ENCODE measurements at regions not wholly inside any gene's neighbourhood (a gene's known extent, or its start where the extent isn't known, plus 50 kb on each side); places are given as distances from the start of the nearest gene placed in this dataset.

DNA sequence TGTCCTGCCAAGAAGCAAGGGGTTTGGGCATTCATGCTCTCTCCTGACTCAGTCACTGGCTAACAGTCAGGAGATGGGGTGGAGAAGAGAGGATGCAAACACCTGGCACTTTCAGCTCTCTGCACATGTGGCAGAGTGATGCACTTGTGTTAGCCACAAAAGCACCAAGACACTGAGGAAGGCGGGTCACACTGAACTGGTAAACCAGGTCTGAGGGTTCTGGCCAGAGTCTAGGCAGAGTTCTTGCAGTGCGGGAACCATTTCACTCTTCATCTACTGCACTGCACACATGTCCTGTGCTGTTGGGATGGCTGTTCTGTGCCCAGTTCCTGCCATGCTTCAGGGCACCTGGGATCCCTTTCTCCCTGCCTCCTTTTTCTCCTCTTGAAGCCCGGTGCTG, 157.1 kb upstream of the GDNF start:
- ATAC-seq (ENCODE audit: poor library complexity) (no peak), DNase-seq (no peak)
- intact Hi-C loops (cut with DNase I): no loop called here

DNA sequence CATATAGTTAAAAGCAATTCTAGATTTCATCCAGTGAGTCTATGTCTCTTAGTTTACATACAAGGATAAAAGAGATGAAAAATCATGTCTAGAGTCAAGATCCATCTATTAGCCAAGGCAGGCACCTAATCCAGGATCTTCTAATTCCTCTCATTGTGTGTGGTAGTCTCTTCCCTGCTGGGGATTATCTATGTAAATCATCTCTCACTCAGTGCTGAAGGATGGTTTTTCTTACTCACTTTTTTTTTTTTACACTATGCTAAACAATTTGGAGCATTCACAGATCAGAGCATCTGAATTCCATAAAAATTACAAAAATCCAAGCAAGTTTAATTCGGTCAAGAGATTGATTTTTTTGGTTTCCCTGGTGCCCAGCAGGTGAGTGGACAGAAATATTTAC, 154.9 kb upstream of the GDNF start:
- intact Hi-C loops (cut with DNase I): no loop called here
- DNase-seq: no peak
- ATAC-seq (ENCODE audit: poor library complexity): no peak

DNA sequence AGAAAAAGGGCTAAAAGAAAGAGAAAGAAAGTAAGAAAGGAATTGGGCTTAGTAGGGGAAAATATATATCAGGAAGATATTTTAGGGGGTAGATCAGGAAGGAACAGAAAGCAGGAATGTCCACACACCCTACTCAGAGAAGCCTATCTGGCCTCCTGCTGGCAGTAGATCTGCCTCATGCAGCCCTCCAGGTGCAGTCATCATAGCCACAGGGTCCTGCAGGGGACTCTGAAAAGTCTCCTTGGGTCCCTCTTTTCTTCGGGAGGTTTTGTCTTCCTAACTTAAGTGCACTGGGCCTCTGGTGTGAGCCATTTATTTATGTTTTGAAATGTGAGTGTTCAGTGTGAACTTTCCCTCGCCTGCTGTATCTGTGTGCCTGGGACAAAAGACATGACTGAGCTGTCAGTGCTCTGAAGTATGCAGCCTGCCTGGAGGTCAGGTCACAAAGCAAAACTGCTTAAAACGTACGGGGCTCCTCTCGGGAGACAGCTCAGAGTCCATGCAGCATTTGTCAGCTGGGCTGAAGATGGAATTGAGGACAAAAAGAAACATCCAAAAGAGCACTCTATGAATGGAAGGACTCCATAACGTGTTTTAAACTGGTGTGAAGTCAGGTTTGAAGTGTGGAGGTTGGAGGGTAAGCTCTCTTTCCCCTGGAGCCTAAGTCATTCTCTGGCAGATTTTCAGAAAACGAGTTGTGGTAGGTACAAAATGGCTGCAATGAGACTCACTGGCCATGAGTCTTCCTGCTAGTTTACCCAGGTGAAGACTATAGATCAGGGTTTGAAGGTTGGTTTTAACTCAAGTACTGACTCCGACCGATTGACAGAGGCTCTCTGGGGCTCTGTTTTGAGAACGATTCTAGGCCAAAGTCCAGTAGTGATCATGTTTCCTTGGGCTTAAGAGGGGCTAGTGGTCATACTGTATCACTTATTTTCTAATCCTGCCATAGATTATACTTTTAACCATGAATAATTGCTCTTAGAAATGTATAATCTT, 151.8 kb upstream of the GDNF start:
- peak; percentile 77 for ATAC-seq (ENCODE audit: poor library complexity)
- intact Hi-C loops (cut with DNase I): no loop called here
- DNase-seq: no peak

DNA sequence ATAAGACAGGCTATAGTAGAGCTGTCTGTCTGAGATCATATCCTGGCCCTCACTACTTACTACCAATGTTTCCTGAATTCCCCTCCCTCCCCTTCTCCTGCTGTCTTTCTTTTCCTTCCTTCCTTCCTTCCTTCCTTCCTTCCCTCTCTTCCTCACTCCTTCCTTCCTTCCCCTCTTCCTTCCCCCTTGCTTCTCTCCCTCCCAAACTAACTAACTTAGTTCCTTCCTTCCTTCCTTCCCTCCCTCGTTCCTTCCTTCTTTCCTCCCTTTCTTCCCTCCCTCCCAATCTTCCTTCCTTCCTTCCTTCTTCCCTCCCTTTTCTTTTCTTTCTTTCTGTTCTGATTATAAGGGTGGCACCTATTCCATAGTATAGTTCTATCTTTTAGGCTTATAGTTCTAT, 150.0 kb upstream of the GDNF start:
- intact Hi-C loops (cut with DNase I): no loop called here
- DNase-seq (no peak), ATAC-seq (ENCODE audit: poor library complexity) (no peak)

DNA sequence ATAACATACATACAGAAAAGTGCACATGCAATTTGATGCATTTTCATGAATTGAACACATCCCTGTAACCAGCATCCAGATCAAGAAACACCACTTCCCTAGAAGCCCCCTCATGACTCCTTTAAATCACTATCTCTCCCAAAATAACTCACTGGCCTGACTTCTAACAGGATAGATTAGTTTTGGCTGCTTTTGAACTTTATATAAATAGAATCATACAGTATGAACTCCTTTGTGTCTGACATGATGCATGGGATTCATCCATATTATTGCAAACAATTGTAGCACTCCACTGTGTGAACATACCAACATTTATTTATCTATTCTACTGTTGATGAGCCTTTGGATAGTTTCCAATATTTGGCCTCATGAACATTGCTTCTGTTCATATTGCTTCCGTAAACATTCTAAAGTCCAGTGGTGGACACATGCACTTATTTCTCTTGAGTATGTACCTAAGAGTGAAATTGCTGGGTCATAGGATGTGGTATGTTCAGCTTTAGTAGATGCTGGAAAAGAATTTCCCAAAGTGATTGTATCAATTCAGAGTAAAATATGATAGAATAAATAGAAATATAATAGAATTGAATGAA, 148.7 kb upstream of the GDNF start:
- intact Hi-C loops (cut with DNase I): no loop called here
- ATAC-seq (ENCODE audit: poor library complexity) (peak; percentile 54), DNase-seq (no peak)

DNA sequence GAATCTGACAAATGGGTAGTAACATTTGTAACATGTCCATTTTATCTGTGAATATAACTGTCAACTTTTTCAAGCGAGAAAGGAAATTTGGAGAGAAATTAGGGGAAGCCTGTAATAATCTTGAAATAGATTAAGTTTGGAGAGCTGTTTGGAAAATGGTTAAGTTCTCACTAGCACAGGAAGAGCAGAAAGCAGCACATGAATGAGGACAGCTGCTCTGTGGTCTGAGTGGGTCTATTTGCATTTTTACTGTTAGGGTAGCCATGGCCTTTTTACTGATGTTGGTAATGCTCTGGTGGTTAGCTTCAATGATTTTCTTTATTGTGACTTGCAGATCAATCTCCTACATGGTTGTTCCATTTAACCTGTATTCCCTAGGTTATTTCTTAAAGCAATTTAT, 144.5 kb upstream of the GDNF start:
- no peak for ATAC-seq (ENCODE audit: poor library complexity)
- intact Hi-C loops (cut with DNase I): no loop called here

DNA sequence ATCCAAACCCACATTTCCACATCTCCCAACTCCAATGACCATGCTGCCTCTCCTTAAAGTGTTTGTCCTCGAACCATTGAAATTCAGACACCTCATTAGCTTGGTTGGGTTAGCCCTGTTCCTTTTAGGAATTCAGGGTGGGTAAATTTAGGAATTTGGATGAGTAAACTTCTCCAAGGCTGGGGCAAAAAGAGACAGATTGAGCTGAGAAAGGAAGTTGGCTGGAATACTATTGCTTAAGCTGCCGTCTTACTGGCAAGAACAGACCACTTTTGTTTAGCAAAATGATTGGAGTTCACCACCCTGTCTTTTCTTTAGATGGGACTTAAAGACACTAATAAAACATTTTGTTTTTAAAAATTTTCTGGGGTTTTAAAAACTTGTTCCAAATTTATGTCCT, 143.6 kb upstream of the GDNF start:
- DNase-seq: no peak
- no peak for ATAC-seq (ENCODE audit: poor library complexity)
- intact Hi-C loops (cut with DNase I): no loop called here

More for the DNA sequence above, 144.5 kb upstream of the GDNF start:
- no peak for DNase-seq

DNA sequence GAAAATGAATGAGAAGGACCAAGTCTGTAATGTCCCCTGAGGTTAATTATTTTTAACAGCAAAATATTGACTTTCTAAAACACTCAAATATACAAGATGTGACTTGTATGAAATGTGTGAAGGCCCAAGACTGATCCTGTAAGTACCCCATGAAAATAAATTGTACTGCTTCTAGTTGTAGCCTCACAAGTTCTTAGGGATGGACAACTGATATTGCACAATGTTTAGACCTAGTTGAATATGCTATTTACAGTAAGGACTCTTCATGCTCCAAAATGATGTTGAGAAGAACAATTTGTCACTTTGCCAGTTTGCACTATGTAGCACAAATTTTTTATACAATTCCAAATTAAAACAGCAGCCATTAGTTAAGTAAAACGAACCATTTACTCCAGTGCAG, 139.7 kb upstream of the GDNF start:
- no peak for ATAC-seq (ENCODE audit: poor library complexity)
- no peak for DNase-seq
- intact Hi-C loops (cut with DNase I): no loop called here

DNA sequence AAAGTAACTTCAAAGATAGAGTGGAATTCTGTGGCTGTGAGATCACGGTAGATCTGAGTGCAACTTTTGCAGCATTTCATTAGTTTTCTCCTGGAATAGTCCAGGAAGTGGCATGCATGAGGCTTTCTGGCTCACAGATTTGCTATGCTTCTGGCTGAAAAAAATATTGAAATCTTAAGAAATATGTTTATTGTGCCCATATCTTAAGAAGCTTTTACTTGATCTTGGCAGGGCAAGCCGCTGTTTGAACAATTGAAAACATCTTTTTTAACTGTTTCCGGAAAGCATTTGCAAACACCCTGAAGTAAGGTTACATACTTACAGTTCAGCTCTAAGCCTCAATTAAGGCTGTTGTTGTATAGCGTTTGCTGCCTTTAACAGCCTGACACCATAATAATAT, 135.7 kb upstream of the GDNF start:
- ATAC-seq (ENCODE audit: poor library complexity) (no peak), DNase-seq (no peak)
- intact Hi-C loops (cut with DNase I): no loop called here

DNA sequence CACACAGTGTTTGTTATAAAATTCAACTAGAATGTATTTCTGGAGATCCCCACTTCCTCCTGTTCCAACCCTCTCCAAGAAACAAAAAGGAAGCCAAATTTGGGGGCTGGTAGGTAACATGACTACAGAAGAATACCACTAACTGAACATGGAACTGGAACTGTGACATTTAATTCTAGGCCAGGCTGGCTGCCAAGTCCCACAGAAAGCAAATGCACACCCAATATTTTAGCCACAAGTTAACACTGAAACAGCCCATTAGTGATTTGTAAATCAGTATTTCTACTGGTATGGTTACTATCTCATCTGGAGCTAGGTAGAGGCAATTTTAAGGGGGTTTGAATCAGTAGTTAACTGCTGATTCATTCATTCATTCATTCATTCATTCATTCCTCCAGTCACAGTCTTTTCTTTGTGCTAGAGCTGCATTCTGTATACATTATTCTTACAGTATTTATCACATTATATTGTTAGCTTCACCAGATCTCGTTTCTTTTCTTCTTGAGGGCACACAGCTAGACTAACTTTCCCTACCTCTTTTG, 131.7 kb upstream of the GDNF start:
- intact Hi-C loops (cut with DNase I): no loop called here
- DNase-seq (no peak), ATAC-seq (ENCODE audit: poor library complexity) (no peak)

DNA sequence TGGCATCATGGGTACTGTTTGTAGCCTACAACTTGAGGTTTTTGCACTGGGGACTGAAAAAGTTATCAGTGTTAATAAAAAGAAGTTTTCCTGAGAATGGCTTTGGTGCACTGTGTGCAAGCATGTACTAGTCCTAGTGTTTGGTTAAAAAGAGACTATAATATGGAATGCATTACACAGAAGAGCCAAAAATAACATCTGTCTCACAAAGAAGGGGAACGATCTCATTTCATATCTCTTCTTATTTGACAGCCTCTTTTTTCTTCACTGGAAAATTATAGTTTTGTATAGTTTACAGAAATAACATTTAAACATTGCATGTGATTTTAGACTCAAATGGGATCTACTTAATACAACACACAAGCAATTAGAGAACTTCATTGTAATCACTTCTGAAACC, 127.0 kb upstream of the GDNF start:
- no peak for DNase-seq
- intact Hi-C loops (cut with DNase I): no loop called here
- ATAC-seq (ENCODE audit: poor library complexity): no peak

DNA sequence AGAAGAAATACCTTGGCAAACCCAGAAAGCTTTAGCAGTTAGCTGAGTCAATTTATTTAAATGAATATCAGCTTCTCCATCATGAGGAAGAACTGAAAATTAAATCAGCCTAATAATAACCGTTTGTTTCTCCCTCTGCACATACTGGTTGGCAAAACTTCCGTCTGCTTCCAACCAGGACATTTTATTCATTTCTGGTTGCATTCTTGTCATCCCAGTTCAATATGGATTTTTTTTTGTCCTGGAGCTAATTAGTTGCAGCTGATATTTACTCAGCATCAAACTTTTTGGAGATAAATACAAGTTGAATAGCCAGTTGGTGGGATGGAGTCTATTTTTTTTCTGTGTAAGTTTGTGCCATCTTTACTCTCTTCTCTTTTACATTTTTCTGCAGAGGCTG, 126.5 kb upstream of the GDNF start:
- intact Hi-C loops (cut with DNase I): no loop called here
- DNase-seq (no peak), ATAC-seq (ENCODE audit: poor library complexity) (no peak)

DNA sequence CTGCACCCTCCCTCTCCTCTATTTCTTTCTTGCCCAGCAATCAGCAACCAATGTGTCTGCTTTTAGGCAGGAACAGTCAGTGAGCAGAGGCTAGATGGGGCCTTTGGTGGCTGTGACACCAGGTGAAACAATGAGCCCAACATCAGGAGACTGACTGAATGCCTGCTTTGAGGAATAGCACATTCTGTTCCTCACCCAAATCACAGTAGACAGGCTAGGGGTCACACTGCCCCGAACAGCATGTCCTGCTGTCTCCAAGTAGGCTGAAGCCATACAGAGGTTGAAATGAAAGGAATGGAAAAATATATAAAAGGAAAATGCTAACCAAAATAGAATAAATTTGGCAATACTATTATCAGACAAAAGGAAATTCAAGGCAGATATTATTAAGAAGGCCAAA, 122.5 kb upstream of the GDNF start:
- intact Hi-C loops (cut with DNase I): no loop called here
- DNase-seq (no peak), ATAC-seq (ENCODE audit: poor library complexity) (peak; percentile 74)

DNA sequence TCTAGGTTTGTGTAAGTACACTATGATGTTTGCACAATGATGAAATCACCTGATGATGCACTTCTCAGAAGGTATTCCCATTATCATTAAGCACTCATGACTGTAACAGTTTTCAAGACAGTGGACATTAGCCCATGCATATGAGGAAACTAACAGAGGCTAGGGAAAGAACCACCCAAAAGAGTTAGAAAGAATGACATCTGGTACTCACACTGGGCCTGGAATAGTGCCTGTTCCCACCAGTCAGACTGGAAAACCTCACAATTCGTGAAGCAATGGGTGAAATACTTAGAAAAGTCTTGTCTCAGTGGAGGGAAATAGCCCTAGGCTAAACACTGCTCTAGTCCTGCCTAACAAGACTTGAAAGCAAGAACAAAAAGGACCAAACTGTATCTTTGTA, 117.4 kb upstream of the GDNF start:
- DNase-seq: no peak
- ATAC-seq (ENCODE audit: poor library complexity): no peak
- intact Hi-C loops (cut with DNase I): no loop called here

DNA sequence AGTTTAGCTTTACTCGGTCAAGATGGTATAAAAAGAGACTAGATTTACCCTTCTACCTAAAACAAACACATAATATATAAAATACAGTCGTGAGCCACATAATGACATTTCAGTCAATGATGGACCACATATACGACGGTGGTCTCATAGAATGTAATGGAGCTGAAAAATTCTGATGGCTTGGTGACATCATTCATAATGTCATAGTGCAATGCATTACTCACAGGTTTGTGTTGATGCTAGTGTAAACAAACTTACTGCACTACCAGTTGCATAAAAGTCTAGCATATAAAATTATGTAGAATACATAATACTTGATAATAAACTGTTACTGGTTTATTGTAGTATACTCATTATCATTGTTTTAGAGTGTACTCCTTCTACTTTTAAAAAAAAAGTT, 115.9 kb upstream of the GDNF start:
- no peak for ATAC-seq (ENCODE audit: poor library complexity)
- intact Hi-C loops (cut with DNase I): no loop called here
- no peak for DNase-seq

DNA sequence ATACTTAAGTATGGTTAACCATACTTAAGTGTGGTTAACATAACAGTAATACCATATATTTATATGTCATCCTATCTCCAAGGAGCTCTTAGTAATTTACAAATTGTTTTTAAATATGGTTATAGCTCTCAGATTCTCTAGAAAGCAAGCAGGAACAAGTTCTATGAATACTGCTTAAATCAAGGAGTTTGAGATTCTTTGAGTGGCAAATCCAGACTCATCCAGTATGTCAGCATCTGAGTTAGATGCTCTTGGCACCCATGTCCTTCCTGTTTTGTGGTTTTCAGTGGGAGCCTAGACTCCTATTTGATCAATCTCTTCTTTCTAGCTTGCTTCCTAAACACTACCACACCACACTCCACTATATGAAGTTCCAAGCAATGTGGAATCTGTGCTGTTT, 114.7 kb upstream of the GDNF start:
- DNase-seq (no peak), ATAC-seq (ENCODE audit: poor library complexity) (no peak)
- intact Hi-C loops (cut with DNase I): no loop called here

DNA sequence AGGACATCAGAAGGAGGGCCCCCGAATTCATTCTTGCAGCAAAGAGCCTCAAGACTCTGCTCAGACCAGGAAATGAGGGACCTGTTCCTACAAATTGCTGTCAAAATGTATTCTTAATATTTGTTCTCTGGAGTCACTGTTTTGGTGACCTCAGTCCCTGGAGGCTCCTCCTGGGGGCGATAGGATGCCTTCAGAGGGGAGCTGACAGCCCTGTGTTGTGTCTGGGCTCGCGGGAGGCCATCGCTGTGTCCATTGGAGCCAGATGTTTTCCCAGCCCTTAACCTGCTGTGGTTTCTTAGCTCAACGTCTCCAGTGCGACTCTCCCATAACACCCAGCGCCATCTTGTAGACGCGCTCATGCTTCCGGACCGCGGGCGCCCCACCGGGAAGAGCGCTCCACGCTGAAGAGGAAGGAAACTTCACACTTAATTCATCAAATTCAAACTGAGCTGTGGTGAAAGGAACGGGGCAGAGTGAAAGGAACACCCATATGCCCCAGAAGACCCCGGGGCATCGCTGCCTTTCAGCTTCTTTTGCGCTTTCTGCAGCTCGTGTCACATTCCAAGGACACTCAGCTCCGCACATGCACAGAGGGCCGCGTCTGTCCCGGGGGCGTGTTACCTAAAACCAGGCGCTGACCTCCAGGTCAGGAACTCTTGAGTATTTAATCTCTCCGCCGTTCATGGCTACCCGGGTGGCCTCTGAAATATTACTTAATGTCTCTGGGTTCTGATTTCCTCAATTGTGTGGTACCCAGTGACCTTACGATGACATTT, 112.3 kb upstream of the GDNF start:
- intact Hi-C loops (cut with DNase I): no loop called here
- DNase-seq: no peak
- no peak for ATAC-seq (ENCODE audit: poor library complexity)

DNA sequence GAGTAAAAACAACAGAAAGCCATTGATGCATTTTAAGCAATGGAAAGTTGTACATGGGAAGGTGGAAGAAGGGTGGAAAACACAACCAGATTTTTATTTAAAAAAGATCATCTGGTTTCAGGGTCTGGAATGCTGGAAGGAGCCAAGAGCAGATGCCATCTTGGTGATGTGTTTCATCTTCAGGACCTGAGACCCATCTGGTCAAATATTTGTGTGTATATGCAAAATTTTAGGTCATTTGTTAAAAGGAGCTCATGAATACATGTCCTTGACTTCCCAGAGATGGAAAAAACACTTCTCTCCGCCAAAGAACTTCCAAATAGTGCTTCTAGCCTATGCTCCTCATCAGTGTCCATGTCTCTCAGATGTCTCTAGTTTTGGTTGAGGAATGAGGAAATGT, 110.6 kb upstream of the GDNF start:
- intact Hi-C loops (cut with DNase I): no loop called here

DNA sequence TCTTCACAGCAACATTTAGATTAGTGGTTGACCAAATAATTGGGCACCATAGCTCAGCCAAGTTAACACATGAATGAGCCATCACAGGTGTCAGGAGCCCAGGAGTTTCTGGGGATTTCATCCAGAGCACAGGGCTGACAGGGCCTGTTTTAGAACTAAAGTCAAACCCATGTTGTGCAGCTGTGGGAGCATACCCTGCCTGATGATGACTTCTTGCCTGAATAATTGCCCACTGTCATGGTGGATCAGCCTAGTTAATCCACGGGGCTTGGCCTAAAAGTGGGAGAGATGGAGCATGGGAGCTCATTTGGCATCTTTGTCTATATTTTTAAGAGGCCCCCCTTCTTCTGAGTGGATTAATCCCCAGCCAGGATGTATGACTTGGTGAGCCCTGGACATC, 105.6 kb upstream of the GDNF start:
- intact Hi-C loops (cut with DNase I): no loop called here
- DNase-seq: no peak
- ATAC-seq (ENCODE audit: poor library complexity): no peak

More for the DNA sequence above, 110.6 kb upstream of the GDNF start:
- DNase-seq: no peak
- no peak for ATAC-seq (ENCODE audit: poor library complexity)
